ENCODE measurements at regions not wholly inside any gene's neighbourhood (a gene's known extent, or its start where the extent isn't known, plus 50 kb on each side); places are given as distances from the start of the nearest gene placed in this dataset.
A peak's percentile ranks its signal among the peaks of the same experiment; 100 is the strongest.

GRCh38 chr5:104267320-104268015 is 704.9 kb upstream of the NUDT12 start:
- ChIA-PET POLR2A (no interaction called here), CTCF (interaction anchor here (1.0 to 1.1 kb wide), 2 partner anchors 18 to 23 kb away, joined by 3 to 4 read pairs; no protein-coding TSS in a partner anchor)
- no peak overlapping the region for H3K27ac ChIP-seq (ENCODE audit: insufficient read depth, low read depth, low read length)
- no peak overlapping the region for H2AFZ ChIP-seq (ENCODE audit: low read depth, low read length)
- H3K4me2 ChIP-seq (ENCODE audit: insufficient read depth, low read length), result no peak overlapping the region
- TF ChIP-seq MAX (IDR thresholded peaks at IDR 0.05; ENCODE audit: insufficient read depth, insufficient read length), result no peak
- no peaks in the 10 kb centered on the region for H3K27me3 ChIP-seq (ENCODE audit: control insufficient read depth in 2 of 2, insufficient read depth in 2 of 2, low read length in 2 of 2)
- H3K4me1 ChIP-seq (ENCODE audit: control insufficient read depth, extremely low read depth, insufficient read depth, low read length), result no peaks in the 10 kb centered on the region
- no peaks in the 10 kb centered on the region for H3K36me3 ChIP-seq (ENCODE audit: control insufficient read depth in 2 of 2, extremely low read depth in 1 of 2, insufficient read depth in 2 of 2, low read length in 2 of 2)
- no peaks in the 10 kb centered on the region for H3K9me1 ChIP-seq (replicated peaks; ENCODE audit: control insufficient read depth, extremely low read depth, insufficient read depth, low read length)
- intact Hi-C loops (cut with micrococcal nuclease) (no loop called here), dilution Hi-C loops (cut with MboI; ENCODE audit: extremely low pct_ligation_motif_present, low sequenced_read_pairs) (no loop called here)
- no peak overlapping the region for H3K4me3 ChIP-seq (replicated peaks in 1 of 3; ENCODE audit: insufficient read depth in 1 of 3, low read depth in 1 of 3, low read length in 3 of 3)
- no peaks in the 10 kb centered on the region for H3K79me2 ChIP-seq (ENCODE audit: control insufficient read depth, insufficient read depth, low read length)
- no peak overlapping the region for H3K9ac ChIP-seq (replicated peaks; ENCODE audit: extremely low read depth, insufficient read depth, low read length)
- no peaks in the 10 kb centered on the region for H4K20me1 ChIP-seq (replicated peaks; ENCODE audit: control insufficient read depth, extremely low read depth, insufficient read depth, low read length)
- BruUV-seq (replicated peaks), result no TSS peak
- DNase-seq (ENCODE audit: low read depth, low spot score) (no peak), FAIRE-seq (peak; percentile 63)
- H3K9me3 ChIP-seq (replicated peaks; ENCODE audit: control insufficient read depth, insufficient read depth, low read length), result no peaks in the 10 kb centered on the region

GRCh38 chr5:104266161-104266560 is 703.6 kb upstream of the NUDT12 start:
- POLR2A ChIA-PET, result no interaction called here
- BruUV-seq (replicated peaks), result no TSS peak
- CTCF ChIA-PET, result interaction anchor here (1.5 kb wide), 1 partner anchor 9 kb away, joined by 5 read pairs; no protein-coding TSS in a partner anchor
- Histone ChIP-seq H3K27ac (ENCODE audit: insufficient read depth, low read depth, low read length) (no peak overlapping the region), H3K79me2 (ENCODE audit: control insufficient read depth, insufficient read depth, low read length) (no peaks in the 10 kb centered on the region), H3K9ac (replicated peaks; ENCODE audit: extremely low read depth, insufficient read depth, low read length) (no peak overlapping the region), H3K4me2 (ENCODE audit: insufficient read depth, low read length) (no peak overlapping the region), H4K20me1 (replicated peaks; ENCODE audit: control insufficient read depth, extremely low read depth, insufficient read depth, low read length) (no peaks in the 10 kb centered on the region), H3K4me1 (ENCODE audit: control insufficient read depth, extremely low read depth, insufficient read depth, low read length) (no peaks in the 10 kb centered on the region), H3K4me3 (replicated peaks in 1 of 3; ENCODE audit: insufficient read depth in 1 of 3, low read depth in 1 of 3, low read length in 3 of 3) (no peak overlapping the region), H3K27me3 (ENCODE audit: control insufficient read depth in 2 of 2, insufficient read depth in 2 of 2, low read length in 2 of 2) (no peaks in the 10 kb centered on the region), H3K36me3 (ENCODE audit: control insufficient read depth in 2 of 2, extremely low read depth in 1 of 2, insufficient read depth in 2 of 2, low read length in 2 of 2) (no peaks in the 10 kb centered on the region), H3K9me3 (replicated peaks; ENCODE audit: control insufficient read depth, insufficient read depth, low read length) (no peaks in the 10 kb centered on the region), H2AFZ (ENCODE audit: low read depth, low read length) (no peak overlapping the region), H3K9me1 (replicated peaks; ENCODE audit: control insufficient read depth, extremely low read depth, insufficient read depth, low read length) (no peaks in the 10 kb centered on the region)
- intact Hi-C loops (cut with micrococcal nuclease), result no loop called here
- TF ChIP-seq FOS (IDR thresholded peaks at IDR 0.05; ENCODE audit: borderline replicate concordance, insufficient read depth, low read length), result no peak
- no peak for TF ChIP-seq JUN (IDR thresholded peaks at IDR 0.05; ENCODE audit: borderline replicate concordance, insufficient read depth, insufficient read length, low read depth)
- no peak for TF ChIP-seq MYC (IDR thresholded peaks at IDR 0.05; ENCODE audit: low read depth, low read length)
- no peak for TF ChIP-seq GATA2 (IDR thresholded peaks at IDR 0.05; ENCODE audit: insufficient read depth, insufficient read length, low read depth, low read length)
- TF ChIP-seq POLR2AphosphoS5 (IDR thresholded peaks at IDR 0.05; ENCODE audit: insufficient read depth, low read depth, low read length), result no peak
- no peak for TF ChIP-seq MAX (IDR thresholded peaks at IDR 0.05; ENCODE audit: insufficient read depth, insufficient read length)
- TF ChIP-seq POLR2A (IDR thresholded peaks at IDR 0.05; ENCODE audit: low read depth, low read length), result no peak
- TF ChIP-seq EZH2 (IDR thresholded peaks at IDR 0.05; ENCODE audit: borderline replicate concordance, low read depth, low read length, severe bottlenecking), result no peak
- no peak for TF ChIP-seq CTCF (IDR thresholded peaks at IDR 0.05; ENCODE audit: extremely low read depth in 1 of 2, insufficient read depth in 1 of 2, low read depth in 1 of 2, low read length in 2 of 2)
- FAIRE-seq (no peak), DNase-seq (ENCODE audit: low read depth, low spot score) (no peak)
- dilution Hi-C loops (cut with MboI; ENCODE audit: extremely low pct_ligation_motif_present, low sequenced_read_pairs), result no loop called here

Measured in endothelial cell of umbilical vein (primary cell).